Kasumi-1 (cell line): ENCODE measurements at regions not wholly inside any gene's neighbourhood (a gene's known extent, or its start where the extent isn't known, plus 50 kb on each side); places are given as distances from the start of the nearest gene placed in this dataset.

ENCODE experiments used
- DNase-seq, 2 experiments: peaks; one replicate each; lab custom pipeline; 2025; lab: John Stamatoyannopoulos, UW

DNA sequence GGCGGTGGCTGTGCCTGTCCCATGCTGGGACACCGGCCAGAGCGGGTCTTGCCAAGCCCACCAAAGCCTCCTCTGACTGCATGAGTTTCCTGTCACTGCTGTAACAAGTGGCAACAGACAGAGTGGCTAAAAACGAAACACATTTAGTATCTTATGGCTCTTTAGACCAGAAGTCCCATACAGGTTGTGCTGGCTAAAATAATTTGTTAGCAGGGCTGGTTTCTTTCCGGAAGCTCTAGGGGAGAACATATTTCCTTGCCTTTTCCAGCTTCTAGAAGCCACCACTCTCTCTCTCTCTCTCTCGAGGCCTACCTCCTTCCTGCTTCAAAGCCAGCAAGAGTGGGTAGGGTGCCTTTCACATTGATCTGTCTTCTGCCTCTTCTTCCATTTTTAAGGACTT lies 171.6 kb upstream of the PLPP4 start:
- no peak for DNase-seq

DNA sequence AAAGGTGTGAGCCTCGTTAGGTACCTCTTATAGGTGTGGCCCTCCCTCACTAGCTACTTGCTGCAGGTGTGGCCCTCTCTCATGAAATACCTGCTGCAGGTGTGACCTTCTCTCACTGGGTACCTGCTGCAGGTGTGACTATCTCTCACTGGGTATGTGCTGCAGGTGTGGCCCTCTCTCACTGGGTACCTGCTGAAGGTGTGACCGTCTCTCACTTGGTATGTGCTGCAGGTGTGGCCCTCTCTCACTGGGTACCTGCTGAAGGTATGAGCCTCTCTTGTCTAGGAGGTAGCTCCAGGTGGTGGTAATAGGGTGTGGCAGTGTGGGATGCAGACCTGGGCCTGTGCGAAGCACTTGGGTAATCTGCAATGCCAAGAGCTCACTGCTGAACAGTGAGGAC lies 170.7 kb upstream of the PLPP4 start:
- DNase-seq: no peak

DNA sequence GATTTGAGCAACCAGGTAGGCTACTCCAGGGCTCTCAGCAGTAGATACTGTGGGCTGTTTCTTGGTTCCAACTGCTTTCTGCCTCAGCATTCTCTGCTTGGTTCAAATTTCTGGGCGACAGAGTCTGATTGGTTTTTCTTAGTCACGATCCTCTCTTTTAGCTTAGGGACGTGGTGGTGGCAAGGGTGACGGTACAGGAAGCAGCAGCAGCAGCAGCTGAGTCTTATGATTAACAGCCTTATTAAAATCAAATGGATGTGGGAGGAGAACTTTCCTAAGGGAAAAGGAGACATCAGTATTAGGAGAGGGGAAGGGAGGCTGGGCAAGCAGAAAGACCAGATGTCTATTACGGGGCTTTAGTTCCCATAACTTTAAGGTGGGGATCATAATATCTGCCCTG lies 156.5 kb upstream of the PLPP4 start:
- DNase-seq: no peak

DNA sequence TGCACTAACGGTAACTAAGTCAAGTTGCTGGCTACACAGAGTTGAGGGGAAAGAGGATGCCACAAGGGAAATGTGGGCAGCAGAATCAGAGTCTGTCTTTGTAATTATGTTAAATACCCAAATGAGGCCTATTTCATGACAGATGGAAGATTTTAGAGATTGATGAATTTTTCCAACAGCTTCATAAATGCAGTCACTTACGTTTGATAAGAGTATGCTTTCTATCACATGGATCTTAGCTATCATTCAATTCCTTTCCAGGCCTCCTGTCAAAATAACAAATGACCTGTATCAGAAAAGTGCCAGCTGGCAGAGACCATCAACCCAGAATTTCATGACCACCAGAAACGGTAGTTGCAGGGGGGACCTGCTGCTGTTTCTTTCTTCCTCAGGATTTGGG lies 148.4 kb upstream of the PLPP4 start:
- DNase-seq: no peak

DNA sequence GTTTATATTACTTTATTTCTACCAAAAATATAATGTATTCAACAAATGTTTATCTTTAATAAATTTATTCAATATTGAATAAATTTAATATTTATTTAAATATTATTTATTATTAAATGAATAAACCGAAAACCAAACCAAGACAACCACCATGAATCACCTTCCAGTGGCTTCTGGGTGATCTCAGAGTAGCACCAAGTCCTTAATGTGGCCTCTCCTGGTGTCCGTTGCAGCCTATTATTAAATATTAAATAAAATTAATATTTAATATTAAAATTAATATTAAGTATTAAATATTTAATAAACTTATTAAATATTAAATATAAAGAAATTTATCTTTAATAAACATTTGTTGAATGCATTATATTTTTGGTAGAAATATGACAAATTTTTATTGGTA lies 143.3 kb upstream of the PLPP4 start:
- no peak for DNase-seq

DNA sequence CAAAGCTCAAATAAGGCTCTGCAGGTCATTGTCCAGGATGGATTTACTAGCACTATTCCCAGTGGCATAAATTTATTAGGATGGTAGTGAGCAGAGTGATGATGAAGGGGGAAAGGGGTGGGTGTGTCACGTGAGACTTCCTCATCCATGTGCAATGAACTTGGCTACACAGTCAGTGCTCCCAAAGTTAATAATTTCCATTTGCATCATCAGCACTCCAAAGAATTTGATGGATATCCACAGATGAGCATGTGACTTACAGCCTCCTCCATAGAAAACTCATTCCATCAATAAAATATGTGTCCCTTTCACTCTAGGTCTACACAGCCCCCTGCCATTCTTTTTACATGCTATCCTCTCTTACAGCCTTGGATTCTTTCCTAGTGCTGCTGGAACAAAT lies 142.6 kb upstream of the PLPP4 start:
- no peak for DNase-seq

DNA sequence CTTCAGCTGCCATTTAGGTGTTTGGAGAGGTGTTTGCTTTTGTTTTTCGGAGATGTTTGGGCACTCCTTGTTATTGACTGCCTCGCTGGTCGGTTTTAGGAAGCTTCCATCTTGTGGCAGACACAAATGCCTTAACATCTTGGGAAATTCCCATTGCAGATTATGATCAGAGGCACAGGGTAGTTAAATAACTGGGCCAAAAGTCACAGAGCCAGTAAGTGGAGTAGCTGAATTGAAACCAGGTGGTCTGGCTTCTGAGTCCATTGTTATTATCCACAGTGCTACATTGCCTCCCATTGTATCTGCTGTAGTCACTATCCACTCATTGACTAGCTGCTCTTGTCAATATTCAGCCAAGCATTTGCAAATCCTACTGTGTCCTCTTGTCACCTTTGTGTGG lies 138.2 kb upstream of the PLPP4 start:
- no peak for DNase-seq

DNA sequence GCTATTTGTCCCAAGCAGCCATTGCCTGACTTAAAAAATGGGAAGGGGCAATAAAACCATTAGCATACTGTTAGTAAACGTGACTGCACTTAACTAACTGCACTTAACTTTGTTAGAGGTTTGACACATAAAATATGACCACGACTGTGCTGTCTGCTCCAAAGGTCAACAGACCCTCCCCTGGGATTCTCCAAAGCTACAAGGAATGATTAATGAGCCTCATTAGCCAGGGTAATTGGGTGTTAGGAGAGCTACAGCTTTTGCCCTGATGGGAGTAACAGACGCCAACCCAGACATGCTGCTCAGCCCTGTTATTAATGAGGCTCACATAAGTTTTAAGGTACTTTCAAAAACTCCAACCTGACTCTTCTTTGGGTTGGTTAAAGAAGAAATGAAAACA lies 129.4 kb upstream of the PLPP4 start:
- DNase-seq: no peak

DNA sequence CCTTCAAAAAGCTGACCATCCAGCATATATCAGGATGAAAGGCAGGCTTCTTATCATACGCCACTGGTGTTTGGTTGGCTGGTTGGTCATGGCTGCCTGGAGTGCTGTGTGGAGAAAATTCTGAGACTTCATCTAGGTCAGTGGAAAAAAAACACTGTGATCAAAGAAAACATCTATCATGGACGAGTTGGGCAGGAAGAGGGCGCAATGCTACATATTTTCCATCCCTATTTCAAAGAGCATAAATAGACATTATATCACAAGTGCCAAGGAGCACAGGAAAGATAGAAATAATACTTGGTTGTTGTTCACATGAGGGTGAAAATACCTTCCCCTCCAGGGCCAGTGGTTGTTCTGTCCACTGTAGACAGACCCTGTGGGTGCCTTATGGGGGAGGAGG lies 128.4 kb upstream of the PLPP4 start:
- no peak for DNase-seq

DNA sequence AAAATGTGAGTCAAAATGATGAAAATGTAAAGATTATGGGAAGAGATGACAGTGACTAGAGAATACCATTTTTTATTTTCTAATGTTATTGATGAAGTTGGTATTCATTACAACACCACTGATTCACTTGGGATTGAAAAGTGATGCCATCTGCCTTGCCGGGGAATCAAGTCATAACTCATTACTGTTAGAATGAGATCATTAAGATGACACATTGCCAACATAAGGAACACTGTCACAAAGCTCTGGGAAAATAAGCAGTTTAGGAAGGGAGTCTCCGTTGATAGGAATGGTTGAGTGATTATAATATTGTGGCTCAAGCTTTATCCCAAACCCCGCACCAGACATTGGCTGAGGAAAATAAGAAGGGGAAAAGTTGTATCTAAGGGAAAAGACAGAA lies 121.5 kb upstream of the PLPP4 start:
- DNase-seq: no peak

DNA sequence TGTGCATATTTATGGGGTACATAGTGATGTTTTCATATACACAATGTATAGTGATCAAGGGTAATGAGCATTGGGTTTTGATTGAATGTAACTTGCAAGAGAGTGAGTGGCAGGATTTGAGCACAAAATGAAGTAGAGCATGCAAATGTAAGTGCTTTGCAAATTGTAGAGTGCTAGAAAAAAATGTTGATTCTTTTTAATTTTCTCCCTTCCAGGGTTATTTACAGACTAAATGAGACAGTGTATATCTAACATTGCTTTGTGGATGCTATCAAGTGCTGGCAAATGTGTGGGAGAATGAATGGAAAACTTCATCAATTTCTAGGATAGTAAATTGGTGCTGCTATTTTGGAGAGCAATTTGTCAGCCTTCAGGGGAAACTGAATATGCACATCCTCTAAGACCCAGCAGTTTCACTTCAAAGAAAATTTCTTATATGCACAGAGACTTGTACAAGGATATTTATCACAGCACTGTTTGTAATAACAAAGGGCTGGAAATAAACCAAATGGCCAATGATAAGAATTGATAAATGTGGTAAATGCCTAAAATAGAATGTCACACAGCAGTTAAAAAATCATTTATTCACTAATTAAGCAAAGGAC lies 120.6 kb upstream of the PLPP4 start:
- no peak for DNase-seq

DNA sequence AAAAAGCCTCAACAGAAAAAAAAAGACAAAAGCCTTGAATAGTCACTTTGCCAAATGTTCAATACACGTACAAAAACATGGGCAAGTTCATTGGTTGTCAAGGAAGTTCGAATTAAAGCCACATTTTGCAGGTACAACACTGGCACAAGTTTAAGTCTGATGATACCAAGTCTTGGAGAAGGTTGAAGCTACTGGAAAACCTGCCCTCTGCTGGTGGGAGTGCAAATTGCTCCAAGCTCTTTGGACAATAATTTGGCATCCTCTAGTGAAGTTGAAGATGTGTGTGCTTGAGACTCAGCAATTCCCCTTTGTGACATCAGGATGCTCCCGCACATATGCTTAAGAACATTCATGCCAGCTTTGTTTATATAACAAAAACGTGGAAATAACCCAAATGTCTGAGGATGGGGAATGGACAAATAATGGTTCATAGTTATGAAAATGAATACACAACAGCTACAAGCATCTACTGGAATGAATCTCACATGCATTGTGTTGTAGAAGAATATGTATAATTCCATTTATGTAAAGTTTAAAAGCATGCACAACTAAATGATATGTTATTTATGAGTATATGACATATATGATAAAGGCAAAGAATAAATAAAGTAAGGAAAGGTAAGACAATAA lies 120.0 kb upstream of the PLPP4 start:
- DNase-seq: peak; percentile 51 to 76

DNA sequence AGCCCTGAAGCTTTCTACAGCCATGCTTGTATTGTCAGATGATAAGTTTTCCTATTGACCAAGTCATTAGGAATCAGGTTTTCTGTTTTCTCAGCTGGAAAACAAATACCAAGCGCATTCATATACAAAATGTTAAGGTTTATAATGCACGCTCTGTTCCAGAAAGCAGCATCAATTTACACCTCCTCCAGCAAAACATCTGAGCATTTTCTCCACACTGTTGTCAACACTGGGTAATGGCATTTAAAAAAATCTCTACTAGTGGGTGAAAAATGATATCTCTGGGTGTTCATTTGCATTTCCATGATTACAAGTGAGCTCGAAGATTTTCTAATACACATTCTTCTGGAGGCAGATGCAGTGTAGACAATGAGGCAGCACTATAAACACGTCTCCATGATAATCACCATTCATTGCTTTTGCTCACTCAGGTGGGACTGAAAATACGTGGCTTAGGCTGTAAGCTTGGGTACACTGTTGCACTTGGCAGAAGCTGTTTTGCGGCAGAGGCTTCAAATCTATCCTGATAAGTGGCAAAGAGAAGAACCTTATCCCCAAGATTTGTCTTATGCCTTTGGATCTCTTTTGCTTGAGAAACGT lies 114.8 kb upstream of the PLPP4 start:
- no peak for DNase-seq

DNA sequence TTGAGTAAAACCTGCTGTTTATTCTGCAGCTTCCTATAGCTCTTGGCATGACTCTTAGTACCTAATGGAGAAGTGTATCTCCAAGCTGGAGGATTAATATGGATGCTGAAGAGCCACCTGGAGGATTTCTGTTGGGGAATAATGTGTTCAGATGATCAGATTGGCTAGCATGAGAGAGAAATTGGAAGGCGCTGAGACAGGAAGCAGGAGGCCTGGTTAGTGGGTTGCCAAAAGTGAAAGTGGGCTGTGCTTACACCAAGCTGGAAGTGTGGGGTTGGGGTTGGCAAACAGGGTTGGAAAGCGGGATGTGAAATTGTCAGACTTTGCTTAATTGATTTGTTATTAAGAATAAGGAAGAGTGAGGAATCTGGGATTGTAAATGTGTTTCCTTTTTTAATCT lies 111.8 kb upstream of the PLPP4 start:
- DNase-seq: no peak

DNA sequence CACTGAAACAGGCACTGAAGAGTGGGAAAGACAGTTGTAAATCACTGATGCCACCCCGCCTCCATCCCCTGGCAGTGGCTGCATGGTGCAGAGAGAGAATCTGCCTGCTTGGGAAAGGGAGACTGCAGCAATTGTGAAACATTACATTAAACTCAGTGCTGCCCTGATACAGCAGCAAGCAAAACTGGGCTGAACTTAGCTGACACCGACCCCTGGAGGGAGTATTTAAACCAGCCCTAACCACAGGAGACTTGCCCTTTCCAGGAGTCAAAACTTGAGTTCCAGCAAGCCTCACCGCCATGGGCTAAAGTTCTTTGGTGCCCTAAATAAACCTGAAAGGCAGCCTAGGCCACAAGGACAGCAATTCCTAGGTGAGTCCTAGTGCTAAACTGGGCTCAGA lies 109.4 kb upstream of the PLPP4 start:
- DNase-seq: no peak

DNA sequence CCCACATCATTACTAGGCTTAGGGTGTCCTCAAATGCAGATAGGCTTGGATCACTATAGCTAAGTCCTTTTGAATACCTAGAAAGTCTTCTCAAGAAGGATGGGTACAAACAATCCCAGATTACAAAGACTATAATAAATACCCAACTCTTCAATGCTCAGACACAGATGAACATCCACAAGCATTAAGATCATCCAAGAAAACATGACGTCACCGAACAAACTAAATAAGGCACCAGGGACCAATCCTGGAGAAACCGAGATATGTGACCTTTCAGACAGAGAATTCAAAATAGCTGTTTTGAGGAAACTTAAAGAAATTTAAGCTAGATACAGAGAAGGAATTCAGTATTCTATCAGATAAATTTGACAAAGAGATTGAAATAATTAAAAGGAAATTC lies 108.0 kb upstream of the PLPP4 start:
- no peak for DNase-seq

DNA sequence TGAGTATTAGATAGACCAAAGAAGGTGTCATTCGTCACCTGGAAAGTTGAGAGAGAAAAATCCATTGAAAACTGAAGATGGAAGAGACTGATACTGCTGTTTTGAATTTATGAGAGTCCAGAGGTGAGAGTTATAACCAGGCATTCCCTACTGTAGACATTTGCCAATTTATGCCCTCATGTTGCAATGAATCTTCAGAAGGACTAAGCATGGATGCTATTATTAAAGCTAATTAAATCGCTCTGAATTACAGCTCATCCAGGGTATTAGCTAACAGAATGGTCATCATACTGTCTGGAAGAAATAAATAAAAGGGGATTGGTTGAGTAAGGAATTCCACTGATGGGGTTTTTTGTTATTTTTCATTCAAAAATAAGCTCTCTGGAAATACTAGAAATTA lies 101.6 kb upstream of the PLPP4 start:
- DNase-seq: no peak

DNA sequence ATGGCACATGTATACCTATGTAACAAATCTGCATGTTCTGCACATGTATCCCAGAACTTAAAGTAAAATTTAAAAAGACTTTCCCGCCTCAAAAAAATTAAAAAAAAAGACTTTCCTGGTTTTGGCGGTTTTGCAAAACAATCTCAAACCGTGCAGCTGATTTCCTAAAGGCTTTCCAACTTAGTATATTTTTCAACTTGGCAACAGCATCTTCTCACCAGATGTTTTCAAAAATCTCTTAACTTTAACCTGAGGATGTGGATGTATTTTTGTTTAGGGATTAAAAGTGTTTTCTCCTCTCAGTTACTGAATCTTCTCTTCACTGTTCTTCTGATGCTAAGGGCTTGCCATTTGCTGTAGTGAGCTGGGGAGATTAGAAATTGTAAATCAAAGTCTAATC lies 96.5 kb upstream of the PLPP4 start:
- no peak for DNase-seq

DNA sequence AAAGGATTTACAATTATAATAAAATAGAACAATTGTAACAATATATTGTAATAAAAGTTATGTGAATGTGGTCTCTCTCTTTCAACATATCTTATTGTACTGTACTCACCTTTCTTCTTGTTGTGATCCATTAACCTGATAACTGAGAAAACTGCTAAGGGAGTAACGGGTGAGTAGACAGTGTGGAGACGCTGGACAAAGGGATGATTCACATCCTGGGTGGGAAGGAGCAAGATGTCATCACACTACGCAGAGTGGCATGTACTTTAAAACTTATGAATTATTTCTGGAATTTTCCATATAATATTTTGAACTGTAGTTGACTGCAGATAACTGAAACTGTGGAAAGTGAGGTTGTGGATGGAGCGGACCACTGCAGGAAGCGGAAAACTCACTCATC lies 91.2 kb upstream of the PLPP4 start:
- no peak for DNase-seq

DNA sequence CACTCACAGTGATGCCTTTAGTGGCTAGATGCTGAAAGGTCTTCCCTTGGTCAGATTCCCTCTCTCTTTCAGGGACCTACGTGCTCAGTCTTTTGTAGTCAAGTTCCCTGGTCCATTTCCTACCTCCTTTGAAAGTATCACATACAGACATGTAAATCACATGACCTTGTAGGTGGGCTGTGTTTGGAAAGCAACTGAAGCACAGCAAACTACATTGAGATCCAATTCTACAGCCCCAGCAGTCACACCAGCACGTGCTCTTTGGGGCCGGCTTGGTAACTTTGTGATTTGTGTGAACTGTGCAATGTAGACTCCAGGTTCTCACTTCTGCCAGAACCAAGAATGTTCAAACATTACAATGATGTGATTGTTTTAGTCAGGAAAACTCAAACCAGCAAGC lies 89.7 kb upstream of the PLPP4 start:
- no peak for DNase-seq

DNA sequence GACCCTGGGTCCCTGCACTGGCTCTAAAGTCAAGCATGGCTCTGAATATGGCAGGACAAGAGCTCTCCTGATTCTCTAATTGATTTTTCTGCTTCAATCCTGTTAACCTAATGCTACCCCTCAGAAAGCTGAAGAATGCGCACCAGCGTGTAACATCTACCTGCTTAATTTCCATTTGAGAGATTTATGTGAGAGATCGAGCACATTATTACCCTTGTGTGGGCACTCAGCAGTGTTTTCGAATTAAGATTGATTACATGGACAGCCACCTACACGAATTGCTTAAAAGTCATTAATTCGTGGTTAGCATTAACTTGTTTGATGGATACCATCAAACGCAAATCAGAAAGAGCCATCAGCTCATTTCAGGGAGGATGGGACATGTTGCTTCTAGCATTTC lies 88.7 kb upstream of the PLPP4 start:
- DNase-seq: no peak

DNA sequence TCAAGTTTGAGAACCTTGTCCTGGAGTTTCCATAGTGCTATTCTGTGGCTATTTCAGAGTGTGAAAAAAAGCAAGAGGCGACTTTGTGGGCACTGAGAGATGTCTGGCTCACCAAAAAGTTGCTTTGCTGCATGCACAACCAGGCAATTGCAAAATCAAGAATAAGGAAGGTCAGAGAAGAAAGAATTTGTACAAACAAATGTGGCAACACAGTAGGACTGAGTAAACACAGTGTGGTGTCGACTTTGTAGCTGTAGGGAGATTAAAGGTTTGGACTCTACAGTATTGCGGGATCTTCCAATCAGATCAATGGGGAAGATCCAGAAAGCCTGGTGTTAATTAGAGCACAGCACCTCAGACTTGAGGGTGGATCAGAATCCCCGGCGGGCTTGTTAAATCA lies 88.1 kb upstream of the PLPP4 start:
- DNase-seq: no peak

DNA sequence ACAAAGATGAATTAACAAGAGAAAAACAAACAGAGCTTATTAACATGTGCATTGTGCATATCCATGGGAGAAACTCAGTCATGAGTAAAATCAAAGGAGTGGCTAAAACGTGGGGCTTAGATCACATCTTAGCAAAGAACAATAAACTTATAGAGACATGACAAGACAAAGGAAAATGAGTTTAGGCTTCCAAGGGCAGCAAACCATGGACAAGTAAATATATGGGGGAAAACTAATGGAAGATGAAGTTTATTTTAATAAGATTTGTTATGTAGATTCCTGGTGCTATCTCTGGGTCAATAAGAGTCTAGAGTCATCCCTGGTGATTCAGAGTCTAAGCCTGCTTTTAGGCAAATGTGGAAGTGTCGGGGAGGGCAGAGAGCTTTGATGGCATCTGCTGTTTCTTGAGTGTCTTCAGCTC lies 87.2 kb upstream of the PLPP4 start:
- DNase-seq: no peak

DNA sequence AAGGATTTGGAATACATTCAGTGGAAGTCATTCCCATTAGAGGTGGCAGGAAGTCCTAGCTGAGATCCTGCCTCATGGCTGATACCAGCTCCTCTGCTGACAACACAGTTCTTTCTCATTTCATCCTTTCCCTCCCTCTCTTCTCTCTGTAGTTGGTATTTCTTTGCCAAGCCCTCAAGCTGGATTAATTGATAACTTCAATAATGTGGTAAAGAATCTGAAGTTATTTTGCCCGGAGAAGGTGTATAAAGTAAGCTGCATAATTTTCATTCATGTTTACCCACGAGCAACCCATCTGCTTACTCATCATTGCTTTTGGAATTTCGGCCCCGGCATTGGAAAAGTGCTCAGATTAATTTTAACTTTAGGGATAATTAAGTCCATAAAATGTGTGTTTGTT lies 85.2 kb upstream of the PLPP4 start:
- no peak for DNase-seq
